H1 (cell line): ENCODE measurements at regions not wholly inside any gene's neighbourhood (a gene's known extent, or its start where the extent isn't known, plus 50 kb on each side); places are given as distances from the start of the nearest gene placed in this dataset.
A peak's percentile ranks its signal among the peaks of the same experiment; 100 is the strongest.

Source experiments
- CTCF ChIA-PET: fragments of 300-600 bp; sonication (Branson Sonifier 250); formaldehyde crosslinking; loops from one replicate; lab custom pipeline; 2021; ENCODE audit not compliant: partially characterized antibody; lab: Charles Lee
- POLR2A ChIA-PET: fragments of 300-600 bp; sonication (Branson Sonifier 250); formaldehyde crosslinking; loops from one replicate; lab custom pipeline; 2021; ENCODE audit warnings: inconsistent platforms; ENCODE audit not compliant: partially characterized antibody; lab: Charles Lee
- DNase-seq, 2 experiments: peaks; one replicate each; pipeline versions ENCODE4 v3.0.0 to v3.0.0-alpha.2; 2010 to 2022; ENCODE audit warnings: low spot score in 2 of 2, low read depth in 1 of 2, mixed read lengths in 1 of 2
- FAIRE-seq: peaks from 2 replicates; lab custom pipeline; 2011; peaks lifted over from hg19 to GRCh38; lab: Jason Lieb, UNC
- H2AFZ ChIP-seq: 2 replicates; pipeline ENCODE4 v1.8.1; 2012; ENCODE audit warnings: low read length, inconsistent platforms
- H2AK5ac ChIP-seq: 2 replicates; pipeline ENCODE4 v1.6.1; 2013; ENCODE audit warnings: low read depth, low read length
- H2BK120ac ChIP-seq: replicated peaks from 2 replicates; pipeline ENCODE3; 2013; ENCODE audit warnings: low read depth, low read length, inconsistent platforms
- H2BK12ac ChIP-seq: 2 replicates; pipeline ENCODE4 v1.6.1; 2013; ENCODE audit warnings: low read depth, low read length
- H2BK15ac ChIP-seq: 2 replicates; pipeline ENCODE4 v1.6.1; 2013; ENCODE audit warnings: low read length
- H2BK20ac ChIP-seq: 2 replicates; pipeline ENCODE4 v1.6.1; 2013; ENCODE audit warnings: low read length
- H2BK5ac ChIP-seq: 2 replicates; pipeline ENCODE4 v1.6.1; 2013; ENCODE audit warnings: low read depth, low read length
- H3K14ac ChIP-seq: 2 replicates; pipeline ENCODE4 v1.6.1; 2013; ENCODE audit warnings: inconsistent platforms; ENCODE audit not compliant: insufficient read length
- H3K18ac ChIP-seq: 2 replicates; pipeline ENCODE4 v1.6.1; 2013; ENCODE audit warnings: low read length; ENCODE audit errors: extremely low read depth
- H3K23ac ChIP-seq: 2 replicates; pipeline ENCODE4 v1.6.1; 2013; ENCODE audit warnings: inconsistent platforms; ENCODE audit not compliant: insufficient read length
- H3K23me2 ChIP-seq: 2 replicates; pipeline ENCODE4 v1.6.1; 2013; ENCODE audit warnings: low read depth, low read length
- H3K27ac ChIP-seq: 2 replicates; pipeline ENCODE4 v1.6.1; 2011; ENCODE audit warnings: low read depth, low read length, inconsistent platforms
- H3K27me3 ChIP-seq, 4 experiments: replicated peaks in 1 of 4; 1 replicate in 1 of 4; 2 replicates in 3 of 4; pipeline versions ENCODE4 v1.6.1 to v1.8.1; 2011 to 2013; ENCODE audit warnings: low read length in 3 of 4, mild to moderate bottlenecking in 3 of 4, inconsistent platforms in 2 of 4, mixed read lengths in 2 of 4, moderate library complexity in 1 of 4; ENCODE audit not compliant: control insufficient read depth in 3 of 4, insufficient read depth in 3 of 4; ENCODE audit errors: extremely low read depth in 1 of 4
- H3K36me3 ChIP-seq, 4 experiments: 2 replicates each; pipeline versions ENCODE4 v1.6.1 to v1.8.1; 2011 to 2013; ENCODE audit warnings: mild to moderate bottlenecking in 4 of 4, low read length in 3 of 4, moderate library complexity in 2 of 4, control low read depth in 1 of 4, inconsistent platforms in 1 of 4; ENCODE audit not compliant: insufficient read depth in 4 of 4, control insufficient read depth in 2 of 4
- H3K4ac ChIP-seq: replicated peaks from 2 replicates; pipeline ENCODE3; 2013; ENCODE audit warnings: low read length, low read depth, mixed read lengths, inconsistent platforms; ENCODE audit not compliant: insufficient read length
- H3K4me1 ChIP-seq, 4 experiments: replicated peaks in 1 of 4; 1 replicate in 1 of 4; 2 replicates in 3 of 4; pipeline versions ENCODE4 v1.6.1 to v1.8.1; 2011 to 2013; ENCODE audit warnings: low read length in 3 of 4, inconsistent platforms in 2 of 4, mixed read lengths in 1 of 4; ENCODE audit not compliant: insufficient read depth in 4 of 4, control insufficient read depth in 3 of 4
- H3K4me2 ChIP-seq, 2 experiments: 2 replicates each; pipeline versions ENCODE4 v1.6.1 to v1.8.1; 2011 to 2013; ENCODE audit warnings: low read depth in 2 of 2, low read length in 2 of 2, control low read depth in 1 of 2, inconsistent platforms in 1 of 2, mild to moderate bottlenecking in 1 of 2; ENCODE audit not compliant: insufficient read depth in 1 of 2
- H3K4me3 ChIP-seq, 4 experiments: fragments of 200-600, 300-600 bp in 1 of 4; sonication (generic), shearing (Covaris generic), sonication (Bioruptor Twin) in 1 of 4; 2 replicates each; pipeline versions ENCODE4 v1.5.1 to v1.8.1; 2011 to 2016; ENCODE audit warnings: low read length in 4 of 4, low read depth in 3 of 4, control low read depth in 2 of 4, inconsistent platforms in 2 of 4, mild to moderate bottlenecking in 2 of 4, mixed read lengths in 1 of 4, moderate library complexity in 1 of 4; ENCODE audit not compliant: insufficient read depth in 2 of 4; ENCODE audit errors: extremely low read depth in 1 of 4
- H3K56ac ChIP-seq: replicated peaks from 2 replicates; pipeline ENCODE3; 2013; ENCODE audit warnings: low read depth, mild to moderate bottlenecking, mixed read lengths, low read length, inconsistent platforms; ENCODE audit not compliant: insufficient read length
- H3K79me1 ChIP-seq: 2 replicates; pipeline ENCODE4 v1.6.1; 2013; ENCODE audit warnings: low read depth, low read length, control low read depth
- H3K79me2 ChIP-seq, 2 experiments: 2 replicates each; pipeline versions ENCODE4 v1.6.1 to v1.8.1; 2012 to 2013; ENCODE audit warnings: low read length in 2 of 2, mild to moderate bottlenecking in 2 of 2, inconsistent platforms in 1 of 2; ENCODE audit not compliant: insufficient read depth in 2 of 2, control insufficient read depth in 1 of 2
- H3K9ac ChIP-seq, 4 experiments: replicated peaks in 1 of 4; 1 replicate in 1 of 4; 2 replicates in 3 of 4; pipeline versions ENCODE4 v1.6.1 to v1.8.1; 2011 to 2013; ENCODE audit warnings: low read depth in 3 of 4, low read length in 3 of 4, control low read depth in 2 of 4, mild to moderate bottlenecking in 2 of 4, moderate library complexity in 2 of 4, inconsistent platforms in 1 of 4; ENCODE audit errors: extremely low read depth in 1 of 4
- H3K9me3 ChIP-seq, 2 experiments: 2 replicates each; pipeline versions ENCODE4 v1.6.1 to v1.8.1; 2012 to 2013; ENCODE audit warnings: mild to moderate bottlenecking in 2 of 2, moderate library complexity in 2 of 2, control low read depth in 1 of 2, inconsistent platforms in 1 of 2, low read depth in 1 of 2, low read length in 1 of 2, mixed read lengths in 1 of 2; ENCODE audit not compliant: insufficient read depth in 2 of 2
- H4K20me1 ChIP-seq, 2 experiments: replicated peaks in 1 of 2; 2 replicates each; pipeline versions ENCODE3 to v1.8.1; 2011 to 2013; ENCODE audit warnings: inconsistent platforms in 2 of 2, low read length in 2 of 2, mild to moderate bottlenecking in 1 of 2; ENCODE audit not compliant: insufficient read depth in 2 of 2, control insufficient read depth in 1 of 2
- H4K5ac ChIP-seq: 2 replicates; pipeline ENCODE4 v1.6.1; 2013; ENCODE audit warnings: low read length, low read depth, mixed read lengths, inconsistent platforms; ENCODE audit not compliant: insufficient read length
- H4K8ac ChIP-seq: 2 replicates; pipeline ENCODE4 v1.8.0; 2013; ENCODE audit warnings: mild to moderate bottlenecking, moderate library complexity, low read length, inconsistent platforms; ENCODE audit not compliant: insufficient read depth; ENCODE audit errors: extremely low read depth
- H4K91ac ChIP-seq: replicated peaks from 2 replicates; pipeline ENCODE3; 2013; ENCODE audit warnings: low read length, mixed read lengths, inconsistent platforms; ENCODE audit not compliant: insufficient read length
- BACH1 ChIP-seq: IDR thresholded peaks from 2 replicates; pipeline ENCODE4 v1.6.1; 2012; ENCODE audit warnings: low read length, improper control_type of control experiment
- MAFK ChIP-seq: IDR thresholded peaks from 2 replicates; pipeline ENCODE4 v1.6.1; 2012; ENCODE audit warnings: low read depth, mild to moderate bottlenecking, improper control_type of control experiment, low read length
- RXRA ChIP-seq: IDR thresholded peaks from 2 replicates; pipeline ENCODE4 v1.6.1; 2011; ENCODE audit warnings: low read depth, mild to moderate bottlenecking, low read length, moderate library complexity; ENCODE audit not compliant: insufficient read depth
- SUZ12 ChIP-seq: fragments of 200-600 bp; sonication (generic); IDR thresholded peaks from 2 replicates; pipeline ENCODE4 v1.6.1; 2012; ENCODE audit warnings: mild to moderate bottlenecking, inconsistent platforms, low read length, moderate library complexity, mixed read lengths
- WGBS, 2 experiments: shearing (Covaris generic) in 1 of 2; methylation state at CpG; one replicate each; pipeline versions ENCODE4 v1.1.6 to v1.1.7; 2013 to 2015; ENCODE audit warnings: low lambda C conversion rate in 2 of 2, mixed read lengths in 2 of 2, inconsistent platforms in 1 of 2, low coverage in 1 of 2, missing lambda C conversion rate in 1 of 2; ENCODE audit not compliant: insufficient replicate concordance in 2 of 2, insufficient coverage in 1 of 2, insufficient read length in 1 of 2; ENCODE audit errors: extremely low coverage in 1 of 2, missing lambda C conversion rate in 1 of 2; 5-methylcytosine and 5-hydroxymethylcytosine counted together

DNA sequence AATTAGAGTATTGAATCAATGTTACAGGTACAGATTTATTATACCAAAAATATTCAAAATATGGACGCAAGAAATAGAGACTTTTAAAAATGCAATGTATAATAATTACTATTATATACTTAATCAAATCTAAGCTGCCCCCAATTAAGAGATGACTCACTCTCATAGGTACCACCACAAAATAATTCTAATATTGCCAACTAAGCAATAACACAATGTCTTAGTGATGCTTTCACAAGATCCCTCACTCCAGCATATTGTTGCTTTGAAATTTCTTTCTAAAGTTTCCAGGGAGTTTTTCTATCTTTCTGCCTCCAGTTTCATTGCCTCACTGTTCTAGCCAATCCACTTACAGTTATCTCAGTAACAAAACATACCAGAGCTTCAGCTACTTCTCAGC, 270.0 kb upstream of the PABPC4L start:
- H2BK12ac ChIP-seq, result no peak overlapping the region
- H3K4me1 ChIP-seq, result no peaks in the 10 kb centered on the region; a peak in 2 of 7 replicates
- H3K36me3 ChIP-seq, result no peaks in the 10 kb centered on the region
- TF ChIP-seq RXRA (no peak), BACH1 (no peak), SUZ12 (no peak), MAFK (peak; percentile 25; the same call in 1 of the 2 replicates)
- H4K20me1 ChIP-seq, result no peaks in the 10 kb centered on the region
- no peak overlapping the region for H2BK20ac ChIP-seq
- no peak overlapping the region for H4K5ac ChIP-seq
- H2BK120ac ChIP-seq, result no peak overlapping the region
- no peak overlapping the region for H2BK15ac ChIP-seq
- no peak overlapping the region for H2AFZ ChIP-seq
- CTCF ChIA-PET, result interaction anchor here (0.6 to 2.4 kb wide), 3 partner anchors 175 to 303 kb away, joined by 3 to 8 read pairs (median 4); no protein-coding TSS in a partner anchor
- H3K4me3 ChIP-seq, result no peak overlapping the region
- H3K27ac ChIP-seq, result no peak overlapping the region
- H3K79me1 ChIP-seq, result no peaks in the 10 kb centered on the region
- H3K18ac ChIP-seq, result no peak overlapping the region
- no peak overlapping the region for H4K91ac ChIP-seq
- H4K8ac ChIP-seq, result no peak overlapping the region
- no peaks in the 10 kb centered on the region for H3K9me3 ChIP-seq
- no peak overlapping the region for H3K23ac ChIP-seq
- H2BK5ac ChIP-seq, result no peak overlapping the region
- H3K4ac ChIP-seq, result no peak overlapping the region
- FAIRE-seq, result no peak
- H3K27me3 ChIP-seq, result no peaks in the 10 kb centered on the region
- POLR2A ChIA-PET, result no interaction called here
- no peaks in the 10 kb centered on the region for H3K23me2 ChIP-seq
- no peaks in the 10 kb centered on the region for H3K79me2 ChIP-seq
- no peak overlapping the region for H3K9ac ChIP-seq
- no peak overlapping the region for H3K4me2 ChIP-seq
- no peak overlapping the region for H3K14ac ChIP-seq
- no peak for DNase-seq
- 96% methylated on average over 1 of the region's 1 CpG; no CpG with 5 or more reads in 1 of the 2 experiments for WGBS, 2 experiments
- H2AK5ac ChIP-seq, result no peak overlapping the region
- H3K56ac ChIP-seq, result no peak overlapping the region
